GM10266 (cell line): ENCODE measurements at regions not wholly inside any gene's neighbourhood (a gene's known extent, or its start where the extent isn't known, plus 50 kb on each side); places are given as distances from the start of the nearest gene placed in this dataset.
"Not testable (repeated sequence)": the region's sequence is repeated elsewhere in the genome, so short reads cannot be mapped to it uniquely, and the experiment has no call there.

Experiments
- DNase-seq: peaks from one replicate; pipeline ENCODE4 v3.0.0; 2012; ENCODE audit errors: extremely low spot score
- CTCF ChIP-seq: IDR thresholded peaks from 2 replicates; pipeline ENCODE4 v1.5.1; 2012; ENCODE audit warnings: mild to moderate bottlenecking, low read depth; ENCODE audit not compliant: control insufficient read depth, insufficient read depth; ENCODE audit errors: missing control alignments

- no peak for TF ChIP-seq CTCF
- no peak for DNase-seq
These were observed 79.5 kb upstream of the NEDD9 start for GRCh38 chr6:11311970-11312369.

- no peak for TF ChIP-seq CTCF
- DNase-seq = no peak
These were observed 77.6 kb upstream of the NEDD9 start for GRCh38 chr6:11309947-11310665.

- no peak for DNase-seq
- TF ChIP-seq CTCF = no peak
These were observed 74.8 kb upstream of the NEDD9 start for GRCh38 chr6:11307226-11307625.

- no peak for DNase-seq
- no peak for TF ChIP-seq CTCF
These were observed 72.5 kb upstream of the NEDD9 start for GRCh38 chr6:11304946-11305345.

GRCh38 chr6:11299876-11300428 lies 67.5 kb upstream of the NEDD9 start:
- not testable (repeated sequence) for DNase-seq

- DNase-seq = not testable (repeated sequence)
These were observed 66.9 kb upstream of the NEDD9 start for GRCh38 chr6:11299421-11299784.

GRCh38 chr6:11298651-11299420 lies 66.4 kb upstream of the NEDD9 start:
- no peak for TF ChIP-seq CTCF
- no peak for DNase-seq

GRCh38 chr6:11297376-11297729 lies 64.9 kb upstream of the NEDD9 start:
- no peak for DNase-seq
- no peak for TF ChIP-seq CTCF
